ENCODE measurements at regions not wholly inside any gene's neighbourhood (a gene's known extent, or its start where the extent isn't known, plus 50 kb on each side); places are given as distances from the start of the nearest gene placed in this dataset.
"Not testable (repeated sequence)": the region's sequence is repeated elsewhere in the genome, so short reads cannot be mapped to it uniquely, and the experiment has no call there.

DNA sequence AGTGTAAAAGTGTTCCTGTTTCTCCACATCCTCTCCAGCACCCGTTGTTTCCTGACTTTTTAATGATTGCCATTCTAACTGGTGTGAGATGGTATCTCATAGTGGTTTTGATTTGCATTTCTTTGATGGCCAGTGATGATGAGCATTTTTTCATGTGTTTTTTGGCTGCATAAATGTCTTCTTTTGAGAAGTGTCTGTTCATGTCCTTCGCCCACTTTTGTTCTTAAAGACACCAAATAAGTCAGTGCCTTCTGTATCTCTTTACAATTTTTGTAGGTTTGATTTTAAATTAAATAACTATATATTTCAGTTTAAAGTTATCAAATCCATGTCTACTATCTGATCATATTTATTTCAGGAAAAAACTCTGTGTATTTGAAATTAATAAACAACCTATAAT is 202.4 kb upstream of the ZNF322 start:
- not testable (repeated sequence) for TF ChIP-seq CTCF (IDR thresholded peaks at IDR 0.05); POLR2A (IDR thresholded peaks at IDR 0.05); POLR2AphosphoS5 (IDR thresholded peaks at IDR 0.05; ENCODE audit: insufficient read depth in 1 of 2, low read depth in 1 of 2)
